Body of pancreas (tissue), 4 donors: ENCODE measurements at regions not wholly inside any gene's neighbourhood (a gene's known extent, or its start where the extent isn't known, plus 50 kb on each side); places are given as distances from the start of the nearest gene placed in this dataset.

Source experiments
- POLR2A ChIP-seq, 3 donors: fragments of 450-650 bp; IDR thresholded peaks; one replicate each; pipeline ENCODE4 v1.6.1; 2016; ENCODE audit warnings: antibody characterized with exemption in 3 of 3, mild to moderate bottlenecking in 2 of 3
- TF ChIP-seq, protein P1 (sequence below), 7 experiments: fragments of 450-650 bp in 4 of 7; fragments of 200-600 bp in 3 of 7; sonication (generic) in 3 of 7; IDR thresholded peaks; one replicate each; pipeline ENCODE4 v1.5.1; 2016 to 2019; ENCODE audit warnings: antibody characterized with exemption in 7 of 7

DNA sequence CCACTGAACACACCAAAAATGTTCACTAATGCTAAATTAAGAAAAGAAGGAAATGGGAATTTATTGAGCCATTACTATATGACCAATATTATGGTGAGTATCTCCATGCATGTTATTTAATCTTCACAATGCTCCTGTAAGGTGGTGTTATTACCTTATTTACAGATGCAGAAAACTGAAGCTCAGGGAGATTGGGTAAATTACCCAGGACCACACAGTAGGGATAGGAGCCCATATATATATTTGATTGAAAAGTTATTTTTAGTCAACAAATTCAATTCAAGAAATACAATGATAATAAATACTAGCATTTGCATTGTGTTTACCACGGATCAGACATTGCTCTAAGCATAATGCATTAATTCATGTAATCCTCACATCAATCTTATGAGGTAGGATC, 202.2 kb upstream of the FBXO11 start:
- TF ChIP-seq, protein P1, sequence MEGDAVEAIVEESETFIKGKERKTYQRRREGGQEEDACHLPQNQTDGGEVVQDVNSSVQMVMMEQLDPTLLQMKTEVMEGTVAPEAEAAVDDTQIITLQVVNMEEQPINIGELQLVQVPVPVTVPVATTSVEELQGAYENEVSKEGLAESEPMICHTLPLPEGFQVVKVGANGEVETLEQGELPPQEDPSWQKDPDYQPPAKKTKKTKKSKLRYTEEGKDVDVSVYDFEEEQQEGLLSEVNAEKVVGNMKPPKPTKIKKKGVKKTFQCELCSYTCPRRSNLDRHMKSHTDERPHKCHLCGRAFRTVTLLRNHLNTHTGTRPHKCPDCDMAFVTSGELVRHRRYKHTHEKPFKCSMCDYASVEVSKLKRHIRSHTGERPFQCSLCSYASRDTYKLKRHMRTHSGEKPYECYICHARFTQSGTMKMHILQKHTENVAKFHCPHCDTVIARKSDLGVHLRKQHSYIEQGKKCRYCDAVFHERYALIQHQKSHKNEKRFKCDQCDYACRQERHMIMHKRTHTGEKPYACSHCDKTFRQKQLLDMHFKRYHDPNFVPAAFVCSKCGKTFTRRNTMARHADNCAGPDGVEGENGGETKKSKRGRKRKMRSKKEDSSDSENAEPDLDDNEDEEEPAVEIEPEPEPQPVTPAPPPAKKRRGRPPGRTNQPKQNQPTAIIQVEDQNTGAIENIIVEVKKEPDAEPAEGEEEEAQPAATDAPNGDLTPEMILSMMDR (IDR thresholded peaks at IDR 0.05), result no peak
- no peak for TF ChIP-seq POLR2A (IDR thresholded peaks at IDR 0.05)
